ENCODE measurements at regions not wholly inside any gene's neighbourhood (a gene's known extent, or its start where the extent isn't known, plus 50 kb on each side); places are given as distances from the start of the nearest gene placed in this dataset.

GRCh38 chr18:64752707-64753106, 603.8 kb upstream of the LINC00305 start:
- TF ChIP-seq, protein P1, sequence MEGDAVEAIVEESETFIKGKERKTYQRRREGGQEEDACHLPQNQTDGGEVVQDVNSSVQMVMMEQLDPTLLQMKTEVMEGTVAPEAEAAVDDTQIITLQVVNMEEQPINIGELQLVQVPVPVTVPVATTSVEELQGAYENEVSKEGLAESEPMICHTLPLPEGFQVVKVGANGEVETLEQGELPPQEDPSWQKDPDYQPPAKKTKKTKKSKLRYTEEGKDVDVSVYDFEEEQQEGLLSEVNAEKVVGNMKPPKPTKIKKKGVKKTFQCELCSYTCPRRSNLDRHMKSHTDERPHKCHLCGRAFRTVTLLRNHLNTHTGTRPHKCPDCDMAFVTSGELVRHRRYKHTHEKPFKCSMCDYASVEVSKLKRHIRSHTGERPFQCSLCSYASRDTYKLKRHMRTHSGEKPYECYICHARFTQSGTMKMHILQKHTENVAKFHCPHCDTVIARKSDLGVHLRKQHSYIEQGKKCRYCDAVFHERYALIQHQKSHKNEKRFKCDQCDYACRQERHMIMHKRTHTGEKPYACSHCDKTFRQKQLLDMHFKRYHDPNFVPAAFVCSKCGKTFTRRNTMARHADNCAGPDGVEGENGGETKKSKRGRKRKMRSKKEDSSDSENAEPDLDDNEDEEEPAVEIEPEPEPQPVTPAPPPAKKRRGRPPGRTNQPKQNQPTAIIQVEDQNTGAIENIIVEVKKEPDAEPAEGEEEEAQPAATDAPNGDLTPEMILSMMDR (IDR thresholded peaks at IDR 0.05): no peak
- TF ChIP-seq POLR2AphosphoS5 (IDR thresholded peaks at IDR 0.05) (no peak), POLR2A (IDR thresholded peaks at IDR 0.05; ENCODE audit: low read depth) (no peak), EP300 (IDR thresholded peaks at IDR 0.05) (no peak)

Data from esophagus muscularis mucosa (tissue), 4 donors.